ENCODE measurements at regions not wholly inside any gene's neighbourhood (a gene's known extent, or its start where the extent isn't known, plus 50 kb on each side); places are given as distances from the start of the nearest gene placed in this dataset.

DNA sequence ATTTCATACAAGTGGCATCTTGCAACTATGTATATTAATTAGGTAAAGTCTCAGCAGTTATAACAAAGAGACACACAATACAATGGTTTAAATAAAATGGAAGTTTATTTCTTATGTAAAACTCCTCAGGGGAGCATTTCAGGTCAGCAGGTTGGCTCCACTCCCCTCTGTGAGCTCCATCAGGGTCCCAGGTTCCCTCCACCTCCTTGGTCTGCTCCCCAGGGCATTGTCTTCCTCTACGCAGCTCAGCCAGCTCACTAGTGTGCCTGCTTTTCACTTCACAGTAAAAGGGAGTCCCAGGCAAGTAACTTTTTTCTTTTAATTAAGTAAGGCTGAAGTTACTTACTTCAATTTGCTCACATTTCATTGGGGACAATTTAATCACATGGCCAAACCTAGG lies 135.3 kb upstream of the FNDC3A start:
- H3K9me3 ChIP-seq (ENCODE audit: control insufficient read depth in 1 of 2, low read length in 2 of 2), result no peaks in the 10 kb centered on the region
- intact Hi-C loops (cut with micrococcal nuclease), result no loop called here
- H3K9me3 Mint-ChIP-seq, result peaks cover 0 to 5% (median 0%) of the 10 kb centered on the region in 8 donors
- H3K36me3 ChIP-seq (ENCODE audit: insufficient read depth, low read length), result no peaks in the 10 kb centered on the region
- no peak overlapping the region for H3K27ac ChIP-seq (ENCODE audit: low read depth, low read length)
- POLR2A ChIA-PET (ENCODE audit: partially characterized antibody), result no interaction called here
- H3K4me3 ChIP-seq (ENCODE audit: low read length in 2 of 2), result no peak overlapping the region
- no peaks in the 10 kb centered on the region for H3K4me1 ChIP-seq (ENCODE audit: insufficient read depth, low read length)
- peaks cover 0 to 3% (median under 1%) of the 10 kb centered on the region in 4 donors for H3K4me1 Mint-ChIP-seq
- no peaks in the 10 kb centered on the region for H3K36me3 Mint-ChIP-seq
- H3K27ac Mint-ChIP-seq, result no peak overlapping the region
- no peaks in the 10 kb centered on the region for H3K27me3 ChIP-seq (ENCODE audit: insufficient read depth, low read length)
- H3K27me3 Mint-ChIP-seq, result no peaks in the 10 kb centered on the region
- DNase-seq, result no peak
- CTCF ChIA-PET (ENCODE audit: partially characterized antibody), result no interaction called here
- no peak overlapping the region for H3K4me3 Mint-ChIP-seq

DNA sequence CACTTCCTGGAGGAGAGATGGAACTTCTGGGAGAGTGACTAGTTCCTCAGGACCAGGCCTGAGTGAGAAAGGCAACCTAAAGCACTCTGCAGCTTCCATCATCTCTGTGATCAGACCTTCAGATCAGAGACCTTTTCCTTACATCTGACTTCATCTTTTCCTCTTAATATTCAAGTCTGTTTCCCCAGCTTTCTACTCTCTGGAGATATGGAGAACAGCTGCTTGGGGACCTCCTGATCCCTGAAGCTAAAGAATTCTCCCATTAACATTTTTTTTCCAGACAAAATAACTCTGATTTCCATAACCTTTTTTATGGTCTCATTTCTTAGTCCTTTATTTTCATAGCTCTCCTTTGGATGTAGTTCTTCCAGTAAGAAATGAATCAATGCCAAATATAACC lies 133.4 kb upstream of the FNDC3A start:
- intact Hi-C loops (cut with micrococcal nuclease), result no loop called here
- H3K4me3 ChIP-seq (ENCODE audit: low read length in 2 of 2), result no peak overlapping the region
- Mint-ChIP-seq H3K4me3 (no peak overlapping the region), H3K36me3 (no peaks in the 10 kb centered on the region), H3K4me1 (peaks cover 0 to 3% (median under 1%) of the 10 kb centered on the region in 4 donors), H3K27ac (no peak overlapping the region), H3K9me3 (no peaks in the 10 kb centered on the region), H3K27me3 (no peaks in the 10 kb centered on the region)
- H3K36me3 ChIP-seq (ENCODE audit: insufficient read depth, low read length), result no peaks in the 10 kb centered on the region
- no peak overlapping the region for H3K27ac ChIP-seq (ENCODE audit: low read depth, low read length)
- POLR2A ChIA-PET (ENCODE audit: partially characterized antibody), result no interaction called here
- no peaks in the 10 kb centered on the region for H3K9me3 ChIP-seq (ENCODE audit: control insufficient read depth in 1 of 2, low read length in 2 of 2)
- no peaks in the 10 kb centered on the region for H3K27me3 ChIP-seq (ENCODE audit: insufficient read depth, low read length)
- no peak for DNase-seq
- CTCF ChIA-PET (ENCODE audit: partially characterized antibody), result no interaction called here
- H3K4me1 ChIP-seq (ENCODE audit: insufficient read depth, low read length), result no peaks in the 10 kb centered on the region

- Histone ChIP-seq H3K27me3 (ENCODE audit: insufficient read depth, low read length) (no peaks in the 10 kb centered on the region), H3K4me3 (ENCODE audit: low read length in 2 of 2) (no peak overlapping the region), H3K9me3 (ENCODE audit: control insufficient read depth in 1 of 2, low read length in 2 of 2) (no peaks in the 10 kb centered on the region), H3K4me1 (ENCODE audit: insufficient read depth, low read length) (no peaks in the 10 kb centered on the region), H3K27ac (ENCODE audit: low read depth, low read length) (no peak overlapping the region), H3K36me3 (ENCODE audit: insufficient read depth, low read length) (no peaks in the 10 kb centered on the region)
- H3K4me3 Mint-ChIP-seq, result no peak overlapping the region
- H3K27me3 Mint-ChIP-seq, result peaks cover 0 to 2% of the 10 kb centered on the region in 2 donors
- no peaks in the 10 kb centered on the region for H3K4me1 Mint-ChIP-seq
- CTCF ChIA-PET (ENCODE audit: partially characterized antibody), result no interaction called here
- POLR2A ChIA-PET (ENCODE audit: partially characterized antibody), result no interaction called here
- H3K36me3 Mint-ChIP-seq, result no peaks in the 10 kb centered on the region
- DNase-seq, result no peak
- H3K27ac Mint-ChIP-seq, result no peak overlapping the region
- no peaks in the 10 kb centered on the region for H3K9me3 Mint-ChIP-seq
- intact Hi-C loops (cut with micrococcal nuclease), result no loop called here
Measured at GRCh38 chr13:48843630-48844380, 131.9 kb upstream of the FNDC3A start.

DNA sequence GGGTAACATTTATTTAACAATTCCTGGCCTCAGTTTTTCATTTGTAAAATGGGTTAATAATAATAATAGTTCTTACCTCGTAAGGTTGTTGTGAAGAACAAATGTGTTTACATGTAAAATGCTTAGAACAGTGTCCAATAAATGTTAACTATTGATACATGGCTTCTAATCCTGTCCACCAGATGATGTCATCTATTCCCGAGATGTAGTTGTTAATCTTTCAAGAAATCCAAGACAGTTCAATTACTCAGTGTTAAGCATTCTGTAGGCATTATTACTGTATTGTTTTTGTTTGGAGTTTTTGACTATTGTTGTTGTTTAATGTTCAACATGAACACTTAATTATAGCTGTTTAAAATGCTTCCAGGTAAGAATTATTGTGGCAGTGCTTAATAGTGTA lies 131.0 kb upstream of the FNDC3A start:
- POLR2A ChIA-PET (ENCODE audit: partially characterized antibody), result no interaction called here
- H3K4me3 Mint-ChIP-seq, result no peak overlapping the region
- intact Hi-C loops (cut with micrococcal nuclease), result no loop called here

GRCh38 chr13:48849515-48849914 lies 126.2 kb upstream of the FNDC3A start:
- H3K4me3 Mint-ChIP-seq, result no peak overlapping the region
- DNase-seq, result no peak
- intact Hi-C loops (cut with micrococcal nuclease), result no loop called here
- Histone ChIP-seq H3K4me3 (ENCODE audit: low read length in 2 of 2) (no peak overlapping the region), H3K27me3 (ENCODE audit: insufficient read depth, low read length) (no peaks in the 10 kb centered on the region), H3K9me3 (ENCODE audit: control insufficient read depth in 1 of 2, low read length in 2 of 2) (no peaks in the 10 kb centered on the region), H3K36me3 (ENCODE audit: insufficient read depth, low read length) (no peaks in the 10 kb centered on the region), H3K27ac (ENCODE audit: low read depth, low read length) (no peak overlapping the region), H3K4me1 (ENCODE audit: insufficient read depth, low read length) (no peaks in the 10 kb centered on the region)
- H3K9me3 Mint-ChIP-seq, result peaks cover 0 to 1% (median 0%) of the 10 kb centered on the region in 8 donors
- ChIA-PET CTCF (ENCODE audit: partially characterized antibody) (interaction anchor here (1.3 kb wide), 1 partner anchor 32 kb away, joined by 3 read pairs; no protein-coding TSS in a partner anchor), POLR2A (ENCODE audit: partially characterized antibody) (no interaction called here)
- H3K27me3 Mint-ChIP-seq, result peaks cover 0 to 2% of the 10 kb centered on the region in 2 donors
- H3K27ac Mint-ChIP-seq, result no peak overlapping the region
- H3K4me1 Mint-ChIP-seq, result peaks cover 2 to 23% (median 17%) of the 10 kb centered on the region in 4 donors
- no peaks in the 10 kb centered on the region for H3K36me3 Mint-ChIP-seq

More for the DNA sequence above, 131.0 kb upstream of the FNDC3A start:
- no peak overlapping the region for H3K27ac Mint-ChIP-seq
- H3K9me3 Mint-ChIP-seq, result peaks cover 0 to 1% (median 0%) of the 10 kb centered on the region in 8 donors
- Histone ChIP-seq H3K4me3 (ENCODE audit: low read length in 2 of 2) (no peak overlapping the region), H3K36me3 (ENCODE audit: insufficient read depth, low read length) (no peaks in the 10 kb centered on the region), H3K9me3 (ENCODE audit: control insufficient read depth in 1 of 2, low read length in 2 of 2) (no peaks in the 10 kb centered on the region), H3K27me3 (ENCODE audit: insufficient read depth, low read length) (no peaks in the 10 kb centered on the region), H3K27ac (ENCODE audit: low read depth, low read length) (no peak overlapping the region), H3K4me1 (ENCODE audit: insufficient read depth, low read length) (no peaks in the 10 kb centered on the region)
- H3K4me1 Mint-ChIP-seq, result no peaks in the 10 kb centered on the region
- CTCF ChIA-PET (ENCODE audit: partially characterized antibody), result no interaction called here
- H3K36me3 Mint-ChIP-seq, result no peaks in the 10 kb centered on the region
- peaks cover 0 to 2% of the 10 kb centered on the region in 2 donors for H3K27me3 Mint-ChIP-seq
- no peak for DNase-seq

DNA sequence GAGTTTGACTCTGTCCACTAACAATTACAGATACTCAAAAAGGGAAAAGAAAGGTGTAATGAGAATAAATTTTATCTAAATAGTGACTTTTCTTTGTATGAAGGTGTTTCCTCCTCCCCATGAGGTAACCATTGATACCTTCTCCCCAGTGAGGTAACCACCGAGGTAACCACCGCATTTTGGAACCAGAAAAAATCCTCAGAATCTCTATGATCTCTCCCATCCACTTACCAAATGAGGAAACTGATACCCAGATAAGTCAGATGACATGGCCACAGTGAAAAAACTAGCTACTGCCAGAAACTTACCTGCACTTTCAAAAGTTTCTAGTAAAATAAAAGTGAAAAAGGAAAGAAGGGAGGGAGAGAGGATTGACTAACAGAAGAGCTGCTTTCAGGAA lies 124.0 kb upstream of the FNDC3A start:
- Histone ChIP-seq H3K4me3 (ENCODE audit: low read length in 2 of 2) (no peak overlapping the region), H3K27ac (ENCODE audit: low read depth, low read length) (no peak overlapping the region), H3K4me1 (ENCODE audit: insufficient read depth, low read length) (no peaks in the 10 kb centered on the region), H3K36me3 (ENCODE audit: insufficient read depth, low read length) (no peaks in the 10 kb centered on the region), H3K9me3 (ENCODE audit: control insufficient read depth in 1 of 2, low read length in 2 of 2) (no peaks in the 10 kb centered on the region), H3K27me3 (ENCODE audit: insufficient read depth, low read length) (no peaks in the 10 kb centered on the region)
- intact Hi-C loops (cut with micrococcal nuclease), result no loop called here
- ChIA-PET CTCF (ENCODE audit: partially characterized antibody) (no interaction called here), POLR2A (ENCODE audit: partially characterized antibody) (no interaction called here)
- peaks cover 0 to 2% of the 10 kb centered on the region in 2 donors for H3K27me3 Mint-ChIP-seq
- no peak overlapping the region for H3K27ac Mint-ChIP-seq
- H3K4me3 Mint-ChIP-seq, result no peak overlapping the region
- no peak for DNase-seq
- peaks cover 2 to 23% (median 17%) of the 10 kb centered on the region in 4 donors for H3K4me1 Mint-ChIP-seq
- H3K36me3 Mint-ChIP-seq, result no peaks in the 10 kb centered on the region
- peaks cover 0 to 1% (median 0%) of the 10 kb centered on the region in 8 donors for H3K9me3 Mint-ChIP-seq

GRCh38 chr13:48852911-48853727 lies 122.6 kb upstream of the FNDC3A start:
- Mint-ChIP-seq H3K9me3 (peaks cover 0 to 1% (median 0%) of the 10 kb centered on the region in 8 donors), H3K27me3 (peaks cover 0 to 1% of the 10 kb centered on the region in 2 donors), H3K4me1 (peaks cover 5 to 31% (median 22%) of the 10 kb centered on the region in 4 donors), H3K27ac (peak overlapping the region in 2 of 7 donors; percentile 25 to 48), H3K4me3 (peak overlapping the region in 5 of 8 donors; percentile 17 to 50 (median 40)), H3K36me3 (no peaks in the 10 kb centered on the region)
- no peaks in the 10 kb centered on the region for H3K36me3 ChIP-seq (ENCODE audit: insufficient read depth, low read length)
- ChIA-PET CTCF (ENCODE audit: partially characterized antibody) (no interaction called here), POLR2A (ENCODE audit: partially characterized antibody) (no interaction called here)
- H3K27me3 ChIP-seq (ENCODE audit: insufficient read depth, low read length), result no peaks in the 10 kb centered on the region
- intact Hi-C loops (cut with micrococcal nuclease), result no loop called here
- DNase-seq, result no peak
- no peaks in the 10 kb centered on the region for H3K9me3 ChIP-seq (ENCODE audit: control insufficient read depth in 1 of 2, low read length in 2 of 2)
- H3K27ac ChIP-seq (ENCODE audit: low read depth, low read length), result no peak overlapping the region
- no peak overlapping the region for H3K4me3 ChIP-seq (ENCODE audit: low read length in 2 of 2)
- H3K4me1 ChIP-seq (ENCODE audit: insufficient read depth, low read length), result peaks cover 2% of the 10 kb centered on the region
